ENCODE measurements at regions not wholly inside any gene's neighbourhood (a gene's known extent, or its start where the extent isn't known, plus 50 kb on each side); places are given as distances from the start of the nearest gene placed in this dataset.
A peak's percentile ranks its signal among the peaks of the same experiment; 100 is the strongest.

- Histone ChIP-seq H3K9me3 (ENCODE audit: low read depth, low read length) (no peaks in the 10 kb centered on the region), H3K79me2 (ENCODE audit: insufficient read depth, low read length) (no peaks in the 10 kb centered on the region), H3K4me2 (ENCODE audit: insufficient read depth, low read length) (no peak overlapping the region), H2AFZ (ENCODE audit: low read length) (no peak overlapping the region), H3K27ac (ENCODE audit: low read depth, low read length) (no peak overlapping the region), H3K4me3 (ENCODE audit: insufficient read depth, low read length) (no peak overlapping the region), H3K27me3 (ENCODE audit: insufficient read depth, low read length) (no peaks in the 10 kb centered on the region), H4K20me1 (ENCODE audit: insufficient read depth, low read length) (no peaks in the 10 kb centered on the region), H3K36me3 (ENCODE audit: insufficient read depth, low read length) (no peaks in the 10 kb centered on the region), H3K4me1 (ENCODE audit: insufficient read depth, low read length) (peaks cover 3% of the 10 kb centered on the region)
- TF ChIP-seq CTCF (IDR thresholded peaks at IDR 0.05; ENCODE audit: extremely low read depth, low read depth, low read length): no peak
- DNase-seq (ENCODE audit: insufficient read length, low spot score, missing footprints): no peak
Measured at GRCh38 chr18:10027461-10027860, 113.6 kb downstream of the VAPA start.

GRCh38 chr18:10029711-10030110 is 115.9 kb downstream of the VAPA start:
- Histone ChIP-seq H2AFZ (ENCODE audit: low read length) (no peak overlapping the region), H3K4me1 (ENCODE audit: insufficient read depth, low read length) (peaks cover 3% of the 10 kb centered on the region), H4K20me1 (ENCODE audit: insufficient read depth, low read length) (no peaks in the 10 kb centered on the region), H3K4me2 (ENCODE audit: insufficient read depth, low read length) (no peak overlapping the region), H3K36me3 (ENCODE audit: insufficient read depth, low read length) (no peaks in the 10 kb centered on the region), H3K27ac (ENCODE audit: low read depth, low read length) (no peak overlapping the region), H3K9me3 (ENCODE audit: low read depth, low read length) (no peaks in the 10 kb centered on the region), H3K4me3 (ENCODE audit: insufficient read depth, low read length) (no peak overlapping the region), H3K27me3 (ENCODE audit: insufficient read depth, low read length) (no peaks in the 10 kb centered on the region), H3K79me2 (ENCODE audit: insufficient read depth, low read length) (no peaks in the 10 kb centered on the region)
- TF ChIP-seq CTCF (IDR thresholded peaks at IDR 0.05; ENCODE audit: extremely low read depth, low read depth, low read length): no peak
- no peak for DNase-seq (ENCODE audit: insufficient read length, low spot score, missing footprints)

DNA sequence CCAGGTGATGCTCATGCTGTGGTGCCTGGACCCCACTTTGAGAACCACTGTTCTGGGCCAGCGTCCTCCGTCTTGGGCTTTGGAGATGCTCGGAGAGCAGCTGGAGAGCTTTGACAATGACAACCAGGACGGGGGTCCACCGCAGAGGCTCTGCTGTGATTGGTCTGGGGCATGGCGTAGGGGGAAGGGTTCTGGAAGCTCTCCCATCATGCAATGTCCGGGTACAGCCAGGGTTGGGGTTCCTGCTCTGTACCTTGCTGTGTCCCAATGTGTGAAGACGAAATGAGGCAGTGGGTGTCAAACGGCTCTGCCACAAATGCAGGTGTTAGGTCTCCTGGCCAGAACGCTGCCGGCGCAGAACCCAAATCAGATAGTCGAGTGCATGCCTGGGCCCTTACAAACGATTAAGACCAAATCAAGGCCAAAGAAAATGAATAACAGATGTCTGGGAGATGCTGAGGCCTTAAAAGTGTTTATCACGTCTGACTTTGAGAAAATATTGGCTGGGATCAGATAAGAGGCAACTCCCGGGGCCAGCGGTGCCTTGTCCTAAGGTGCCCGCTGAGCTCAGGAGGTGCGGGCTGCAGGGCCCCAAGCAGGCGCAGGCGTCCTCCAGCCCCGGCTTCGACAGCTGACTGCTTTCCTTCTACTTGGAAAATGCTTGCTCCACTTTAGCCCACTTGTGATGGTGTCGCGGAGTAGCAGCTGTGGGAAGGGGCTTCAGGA is 117.2 kb downstream of the VAPA start:
- TF ChIP-seq CTCF (IDR thresholded peaks at IDR 0.05; ENCODE audit: extremely low read depth, low read depth, low read length): no peak
- Histone ChIP-seq H3K4me1 (ENCODE audit: insufficient read depth, low read length) (peaks cover 11% of the 10 kb centered on the region), H4K20me1 (ENCODE audit: insufficient read depth, low read length) (no peaks in the 10 kb centered on the region), H3K9me3 (ENCODE audit: low read depth, low read length) (no peaks in the 10 kb centered on the region), H2AFZ (ENCODE audit: low read length) (no peak overlapping the region), H3K27ac (ENCODE audit: low read depth, low read length) (no peak overlapping the region), H3K27me3 (ENCODE audit: insufficient read depth, low read length) (no peaks in the 10 kb centered on the region), H3K4me2 (ENCODE audit: insufficient read depth, low read length) (no peak overlapping the region), H3K4me3 (ENCODE audit: insufficient read depth, low read length) (no peak overlapping the region), H3K36me3 (ENCODE audit: insufficient read depth, low read length) (no peaks in the 10 kb centered on the region), H3K79me2 (ENCODE audit: insufficient read depth, low read length) (no peaks in the 10 kb centered on the region)
- DNase-seq (ENCODE audit: insufficient read length, low spot score, missing footprints): no peak

- H3K79me2 ChIP-seq (ENCODE audit: insufficient read depth, low read length): no peaks in the 10 kb centered on the region
- no peaks in the 10 kb centered on the region for H3K27me3 ChIP-seq (ENCODE audit: insufficient read depth, low read length)
- no peak overlapping the region for H2AFZ ChIP-seq (ENCODE audit: low read length)
- no peak overlapping the region for H3K4me3 ChIP-seq (ENCODE audit: insufficient read depth, low read length)
- no peaks in the 10 kb centered on the region for H3K36me3 ChIP-seq (ENCODE audit: insufficient read depth, low read length)
- H3K4me1 ChIP-seq (ENCODE audit: insufficient read depth, low read length): peaks cover 13% of the 10 kb centered on the region
- no peaks in the 10 kb centered on the region for H4K20me1 ChIP-seq (ENCODE audit: insufficient read depth, low read length)
- no peaks in the 10 kb centered on the region for H3K9me3 ChIP-seq (ENCODE audit: low read depth, low read length)
- no peak overlapping the region for H3K27ac ChIP-seq (ENCODE audit: low read depth, low read length)
- DNase-seq (ENCODE audit: insufficient read length, low spot score, missing footprints): no peak
- H3K4me2 ChIP-seq (ENCODE audit: insufficient read depth, low read length): no peak overlapping the region
- TF ChIP-seq CTCF (IDR thresholded peaks at IDR 0.05; ENCODE audit: extremely low read depth, low read depth, low read length): peak; percentile 7
Measured at GRCh38 chr18:10032331-10033015, 118.7 kb downstream of the VAPA start.

All from osteoblast (primary cell).